Fibroblast of the conjunctiva (primary cell): ENCODE measurements at regions not wholly inside any gene's neighbourhood (a gene's known extent, or its start where the extent isn't known, plus 50 kb on each side); places are given as distances from the start of the nearest gene placed in this dataset.

Experiments used
- DNase-seq: peaks from one replicate; pipeline ENCODE4 v3.0.0-alpha.2; 2010; ENCODE audit warnings: low read depth

DNA sequence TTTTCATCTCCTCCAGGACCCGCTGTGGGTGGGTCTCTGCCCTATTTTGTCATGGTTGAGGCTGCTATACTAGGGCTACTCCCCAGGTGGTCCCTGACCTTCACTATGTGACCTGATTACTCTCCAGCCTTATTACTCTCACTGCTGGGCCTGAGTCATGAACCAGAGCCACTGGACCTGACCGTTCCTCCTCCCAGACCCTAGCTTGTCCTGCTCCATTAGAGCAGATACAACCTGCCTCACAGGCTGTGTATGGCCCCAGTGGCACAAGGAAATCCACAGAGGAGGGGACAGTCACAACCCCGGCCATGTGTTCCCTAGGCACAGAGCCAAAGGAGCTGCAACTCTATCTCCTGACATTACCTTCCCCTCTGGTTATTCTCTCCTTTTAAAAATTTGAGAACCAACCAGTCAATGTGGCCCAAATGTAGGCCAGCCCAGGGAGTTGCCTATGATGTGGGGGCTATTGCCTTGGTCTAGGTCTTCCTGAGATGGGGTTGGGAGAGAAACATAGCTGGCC is 96.0 kb upstream of the FSTL4 start:
- no peak for DNase-seq

DNA sequence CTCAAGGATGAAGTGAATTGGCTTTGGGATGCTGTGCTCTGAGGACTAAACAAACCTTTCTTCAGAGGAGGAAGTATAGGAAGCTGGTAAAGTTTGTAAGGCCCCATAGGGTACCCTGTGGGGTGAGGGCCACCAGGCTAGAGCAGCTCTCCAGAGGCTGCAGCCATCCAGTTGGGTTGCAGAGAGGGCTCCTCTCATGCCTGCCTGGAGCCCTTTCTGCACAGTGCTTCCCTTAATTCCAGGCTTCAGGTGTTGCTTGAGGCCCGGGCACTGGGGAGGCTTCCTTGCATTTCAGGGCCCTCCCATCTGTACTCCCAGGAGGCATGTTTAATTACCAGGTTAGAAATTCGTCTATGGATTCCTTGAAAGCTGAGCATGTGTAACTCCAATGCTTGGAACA is 95.3 kb upstream of the FSTL4 start:
- DNase-seq, result no peak

DNA sequence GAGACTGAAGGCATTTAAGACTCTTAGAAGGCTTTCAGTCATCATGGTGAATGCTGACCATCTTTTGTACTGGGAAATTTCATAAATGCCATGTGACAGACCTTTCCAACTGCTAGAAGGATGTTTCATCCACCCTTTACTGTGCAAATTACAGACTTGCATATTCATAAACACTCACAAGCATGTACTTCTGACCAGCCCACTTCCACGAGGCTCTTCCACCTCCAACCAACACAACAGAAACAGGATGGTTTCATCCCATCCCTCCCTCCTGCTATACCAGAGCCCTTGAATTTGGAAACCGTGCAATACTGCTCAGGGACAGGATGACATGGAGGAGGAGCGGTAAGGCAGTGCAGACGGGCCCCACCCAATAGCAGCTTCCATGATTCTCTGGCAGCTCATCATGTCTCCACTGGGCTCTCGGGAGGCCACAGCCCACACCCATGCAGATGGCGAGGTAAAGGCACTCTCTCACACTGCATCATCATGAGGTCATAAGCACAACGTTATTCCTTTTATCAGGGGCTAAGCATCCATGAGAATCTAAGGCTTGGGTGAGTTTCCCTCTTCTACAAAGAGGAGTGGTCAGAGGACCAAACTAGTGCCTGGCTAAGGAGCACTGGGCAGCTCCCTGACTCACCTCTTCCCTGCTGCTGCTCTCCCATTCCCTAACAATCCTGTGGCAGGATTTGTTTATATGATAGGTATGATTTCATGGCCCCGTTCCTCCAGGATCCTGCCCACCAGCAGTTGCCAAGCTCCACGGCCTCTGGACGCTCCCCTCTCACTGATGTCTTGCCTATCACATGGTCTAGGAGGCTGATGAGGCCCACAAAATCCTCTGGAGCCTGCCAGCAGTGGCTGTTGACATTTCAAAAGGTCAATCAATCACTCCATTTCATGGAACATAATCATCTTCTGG is 94.4 kb upstream of the FSTL4 start:
- no peak for DNase-seq

DNA sequence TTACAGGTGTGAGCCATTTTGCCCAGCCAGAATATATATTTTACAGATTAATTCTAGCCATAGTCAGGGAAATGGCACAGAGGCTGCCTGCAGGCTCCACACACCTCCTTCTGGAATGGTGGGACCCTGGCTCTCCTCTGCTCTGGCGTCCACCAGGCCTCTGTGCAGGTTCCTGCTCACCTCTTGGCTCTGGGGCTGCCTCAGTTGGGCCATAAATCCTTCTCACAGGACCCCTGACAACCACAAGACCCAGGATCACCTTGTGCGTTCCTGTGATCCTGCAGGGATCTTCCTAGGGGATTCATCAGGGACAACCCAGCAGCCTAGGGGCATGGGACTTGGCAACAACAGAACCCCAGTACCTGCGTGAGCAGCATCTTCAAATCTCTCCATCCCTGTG is 93.0 kb upstream of the FSTL4 start:
- DNase-seq, result no peak

DNA sequence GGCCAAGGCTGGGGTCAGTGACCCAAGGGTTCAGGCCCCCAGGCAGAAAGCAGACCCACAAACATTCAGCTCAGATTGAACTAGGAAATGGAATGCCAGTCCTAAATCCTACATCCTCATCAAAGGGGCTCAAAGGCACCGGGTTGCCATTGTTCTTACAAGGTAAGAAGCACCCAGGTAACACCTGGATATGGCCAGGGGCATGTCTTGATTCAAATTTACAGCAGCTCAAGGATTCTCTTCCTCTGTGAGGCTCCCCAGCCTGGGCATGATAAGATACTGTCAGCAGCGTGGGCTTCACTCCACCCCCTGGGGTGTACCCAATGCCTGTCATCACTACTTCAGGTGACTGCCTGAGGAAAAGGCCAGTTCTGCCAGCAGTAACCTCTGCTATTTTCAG is 92.1 kb upstream of the FSTL4 start:
- no peak for DNase-seq

DNA sequence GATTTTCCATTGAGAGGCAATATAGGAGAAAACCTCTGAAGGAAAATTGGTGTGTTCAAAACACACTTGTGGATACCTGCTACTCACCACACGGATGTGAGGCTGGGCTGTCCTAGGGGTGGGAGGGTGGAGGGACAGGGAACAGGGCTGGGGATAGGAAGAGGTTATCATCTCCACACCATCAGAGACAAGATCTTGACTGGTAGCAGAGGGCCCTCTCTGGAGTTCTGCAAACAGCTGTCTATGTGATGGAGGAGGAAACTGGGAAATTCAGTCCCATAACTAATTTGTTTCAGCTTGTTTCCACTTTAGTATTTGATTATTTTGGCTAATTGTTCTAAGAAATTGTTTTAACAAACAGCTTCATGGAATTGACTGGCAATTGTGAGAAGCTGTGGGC is 91.6 kb upstream of the FSTL4 start:
- no peak for DNase-seq

DNA sequence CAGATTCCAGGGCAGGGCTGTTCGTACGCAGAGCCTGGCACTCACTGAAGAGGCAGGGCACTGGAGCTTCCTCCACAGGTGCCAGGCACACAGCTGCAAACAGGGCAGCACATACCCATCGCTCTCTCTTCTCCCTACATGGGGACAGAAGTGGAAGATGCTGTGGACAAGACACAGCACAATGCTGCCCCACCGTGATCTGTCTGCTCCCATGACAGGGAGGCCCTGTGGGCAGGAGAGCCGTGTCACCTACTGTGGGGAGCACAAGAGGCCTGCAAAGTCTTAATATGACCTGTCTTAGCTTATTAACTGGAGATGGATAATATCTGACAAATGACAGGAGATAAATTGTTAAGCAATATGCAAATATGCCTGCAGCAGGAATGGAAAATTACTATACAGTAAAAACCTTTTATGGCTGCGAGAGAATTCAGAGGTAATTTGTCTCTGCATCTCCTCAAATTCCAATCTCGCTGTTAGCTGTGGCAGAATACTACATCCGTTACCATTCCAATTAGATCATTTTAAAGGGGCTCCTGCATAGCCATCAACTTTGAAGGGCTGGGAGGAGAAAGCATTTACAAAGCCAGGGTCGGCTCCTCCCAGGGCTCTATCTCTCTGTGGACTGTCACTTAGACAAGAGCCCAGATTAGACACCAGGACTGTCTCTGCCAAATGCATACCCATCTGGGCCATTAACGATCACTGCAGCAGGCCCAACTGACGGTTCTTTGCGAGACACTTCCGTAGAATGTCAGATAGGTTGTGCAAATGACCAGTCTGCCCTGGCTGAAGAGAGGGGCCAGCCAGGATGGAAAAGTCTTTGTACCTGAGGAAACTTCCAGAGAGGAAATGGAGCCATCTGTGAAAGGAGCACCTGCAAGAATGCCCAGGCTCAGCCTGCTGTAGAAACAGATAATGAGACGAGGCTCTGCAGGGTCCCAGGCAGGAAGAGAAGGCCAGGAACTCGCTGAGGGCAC is 90.7 kb upstream of the FSTL4 start:
- DNase-seq, result no peak

DNA sequence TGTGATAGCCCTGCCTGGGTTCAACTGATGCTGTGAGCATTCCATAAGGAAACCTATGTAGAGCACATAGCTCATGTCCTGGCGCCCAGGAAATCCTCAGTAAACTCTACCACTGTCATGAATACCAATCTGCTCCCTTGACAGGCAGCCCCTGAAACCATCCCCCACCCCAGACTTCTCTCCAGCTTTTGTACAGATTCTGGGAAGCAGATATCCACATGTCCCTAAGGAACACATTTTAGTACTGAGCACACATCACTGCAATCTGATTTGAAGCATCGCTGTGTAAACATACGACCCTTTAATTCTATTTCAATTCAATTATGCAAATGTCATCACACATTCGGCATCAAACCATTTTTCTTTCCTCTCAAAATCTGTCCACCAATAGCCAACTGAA is 89.5 kb upstream of the FSTL4 start:
- DNase-seq, result no peak

DNA sequence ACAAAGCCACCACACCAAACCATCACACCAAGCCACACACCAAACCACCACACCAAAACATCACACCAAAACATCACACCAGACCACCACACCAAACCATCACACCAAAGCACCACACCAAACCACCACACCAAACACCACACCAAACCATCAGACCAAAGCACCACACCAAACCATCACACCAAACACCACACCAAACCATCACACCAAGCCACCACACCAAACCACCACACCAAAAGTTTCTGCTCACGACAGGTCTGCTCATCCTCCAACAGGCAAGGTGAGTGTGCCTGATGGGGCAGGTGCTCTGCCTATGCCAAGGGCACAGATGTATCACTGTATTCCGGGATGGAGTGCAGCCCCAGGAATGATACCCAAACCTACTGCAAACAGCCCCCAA is 87.9 kb upstream of the FSTL4 start:
- no peak for DNase-seq

DNA sequence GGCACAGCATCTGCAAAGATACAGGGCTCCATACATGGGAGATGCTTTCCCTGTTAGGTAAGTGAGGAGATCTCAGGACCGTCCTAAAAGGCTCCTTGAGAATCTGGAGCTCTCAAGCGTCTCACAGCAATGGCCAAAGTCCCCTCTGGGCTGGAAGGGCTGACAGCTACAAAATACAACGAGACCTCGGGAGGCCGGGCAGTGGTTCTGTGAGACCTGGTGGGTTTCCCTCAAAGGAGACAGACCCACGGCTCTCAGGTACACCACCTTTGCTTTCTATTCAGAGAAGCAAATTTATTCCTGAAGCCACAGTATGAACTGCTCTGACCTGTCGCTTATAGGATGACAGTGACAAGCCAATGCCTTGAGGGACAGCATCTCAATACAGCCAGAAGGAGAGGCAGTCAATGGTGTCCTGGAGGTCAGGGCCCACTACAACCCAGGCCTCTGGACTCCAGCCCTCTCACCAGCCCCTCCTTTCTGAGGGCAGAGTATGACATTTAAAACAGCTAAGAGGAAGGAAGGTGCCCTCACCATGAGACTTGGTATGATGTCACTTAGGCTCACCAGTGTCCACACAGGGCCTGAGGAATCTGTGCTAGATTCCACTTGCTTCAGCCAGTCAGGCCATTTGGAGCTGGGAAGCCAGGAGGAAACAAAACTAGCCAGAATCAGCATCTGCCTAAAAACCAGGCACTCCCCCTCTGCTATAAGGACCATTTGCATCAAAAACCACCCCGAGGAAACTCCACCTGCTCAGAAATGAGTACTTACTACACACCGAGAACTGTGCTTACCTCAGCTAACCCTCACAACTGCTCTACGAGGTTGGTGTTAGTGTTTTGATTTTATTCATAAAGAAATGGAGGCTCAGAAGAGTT is 86.5 kb upstream of the FSTL4 start:
- DNase-seq, result no peak

DNA sequence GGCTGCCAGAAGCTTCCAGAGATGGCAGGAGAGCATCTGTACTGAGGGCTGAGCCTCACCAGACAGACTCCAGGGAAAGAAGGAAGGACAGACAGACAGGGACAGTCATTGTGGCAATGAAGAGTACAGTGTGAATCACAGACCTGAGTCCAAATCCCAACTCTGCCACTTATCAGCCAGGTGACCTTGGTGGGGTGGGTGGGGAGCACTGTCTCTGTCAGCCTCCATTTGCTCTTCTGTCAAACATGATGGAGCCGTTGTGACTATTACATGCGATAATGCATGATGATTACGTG is 85.9 kb upstream of the FSTL4 start:
- no peak for DNase-seq

DNA sequence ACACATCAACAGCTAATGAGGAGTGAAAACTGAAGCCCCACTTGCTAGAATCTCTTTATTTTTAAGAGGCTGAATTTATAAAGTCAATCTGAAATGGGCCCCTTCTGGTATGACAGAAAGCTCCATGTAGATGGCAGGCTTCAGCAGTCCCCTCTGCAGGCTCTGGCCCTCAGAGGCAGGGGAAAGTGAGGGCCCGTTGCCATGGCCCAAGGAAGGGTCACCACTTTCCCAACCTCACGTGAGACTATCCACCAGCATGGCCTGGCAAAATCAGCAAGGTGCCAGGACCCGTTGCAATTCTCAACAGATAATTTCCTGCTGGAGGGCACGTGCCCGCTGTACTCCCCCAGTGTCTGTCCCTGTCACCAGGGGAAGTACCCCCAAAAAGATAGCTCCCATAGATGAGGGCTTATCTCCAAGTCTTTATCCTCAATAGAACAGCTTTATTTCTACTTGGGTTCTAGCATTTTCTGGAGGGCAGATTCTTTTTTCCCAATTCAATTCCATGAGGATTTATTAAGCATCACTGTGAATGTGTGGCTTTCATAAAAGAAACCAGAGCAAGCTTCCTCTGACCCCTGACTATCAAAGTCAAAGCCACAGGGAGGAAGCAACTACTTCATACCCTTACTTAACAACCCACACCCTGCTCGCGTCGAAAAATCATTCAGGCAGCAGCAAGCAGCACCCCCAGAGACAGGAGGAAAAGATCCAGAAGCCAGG is 85.4 kb upstream of the FSTL4 start:
- DNase-seq, result no peak

DNA sequence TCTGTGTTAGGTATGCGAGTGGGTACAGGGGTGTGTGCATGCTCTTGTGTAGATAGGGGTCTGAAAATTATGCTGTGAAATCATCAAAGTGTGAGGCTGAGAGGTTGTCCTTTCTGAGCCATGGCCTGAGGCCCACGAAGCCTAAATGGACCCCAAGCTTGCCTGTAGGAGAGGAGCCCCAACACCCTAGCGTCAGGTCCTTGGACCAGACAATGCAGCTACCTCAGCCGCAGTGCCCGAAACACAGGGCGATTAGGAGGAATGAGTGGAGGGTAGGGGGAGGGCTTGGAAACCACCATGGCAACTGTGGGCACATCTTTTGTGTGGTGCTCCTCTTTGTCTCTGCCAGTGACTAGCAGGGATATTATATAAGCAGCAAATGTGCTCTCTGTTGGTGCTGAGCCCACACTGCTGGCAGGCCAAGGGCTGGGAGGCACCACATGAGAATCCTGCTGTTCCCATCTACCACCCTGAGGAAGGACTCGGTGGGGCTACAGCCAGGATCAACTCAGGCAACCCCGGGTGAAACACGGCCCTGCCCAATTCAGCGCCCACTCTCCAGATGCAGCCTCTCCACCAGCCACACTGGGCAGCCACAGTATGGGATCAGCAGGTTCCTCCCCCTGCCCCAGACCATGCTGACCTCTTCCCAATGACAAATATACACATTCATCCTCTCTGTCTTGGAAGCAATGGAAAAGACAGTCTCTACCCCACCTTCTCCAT is 84.6 kb upstream of the FSTL4 start:
- DNase-seq, result no peak

DNA sequence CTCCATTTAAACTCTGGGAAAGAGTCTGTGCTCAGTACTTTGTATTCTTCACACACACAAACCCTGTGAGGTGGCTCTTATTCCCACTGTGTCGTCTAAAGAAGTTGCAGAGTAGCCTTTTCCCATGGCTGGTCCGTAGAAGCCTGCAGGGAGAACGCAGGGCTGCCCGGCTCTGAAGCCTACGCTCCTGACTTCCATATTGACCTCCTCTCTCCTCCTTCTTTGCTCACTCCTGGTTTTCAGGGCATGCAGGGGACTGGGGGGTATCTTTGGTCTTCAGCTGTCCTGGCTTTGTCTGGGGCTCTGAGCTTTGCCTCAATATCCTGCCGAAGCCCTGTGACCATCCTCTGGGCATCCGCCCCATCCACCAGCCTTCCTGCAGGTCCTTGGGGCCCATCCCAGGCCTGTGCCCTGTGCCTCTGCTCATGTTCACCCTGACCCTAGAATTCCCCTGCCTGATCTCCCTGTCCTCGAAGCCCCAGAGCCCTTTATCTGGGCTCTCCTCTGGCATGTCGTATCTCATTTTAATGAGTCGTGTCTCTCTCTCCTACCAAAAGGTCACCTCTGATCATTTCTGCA is 83.8 kb upstream of the FSTL4 start:
- no peak for DNase-seq

DNA sequence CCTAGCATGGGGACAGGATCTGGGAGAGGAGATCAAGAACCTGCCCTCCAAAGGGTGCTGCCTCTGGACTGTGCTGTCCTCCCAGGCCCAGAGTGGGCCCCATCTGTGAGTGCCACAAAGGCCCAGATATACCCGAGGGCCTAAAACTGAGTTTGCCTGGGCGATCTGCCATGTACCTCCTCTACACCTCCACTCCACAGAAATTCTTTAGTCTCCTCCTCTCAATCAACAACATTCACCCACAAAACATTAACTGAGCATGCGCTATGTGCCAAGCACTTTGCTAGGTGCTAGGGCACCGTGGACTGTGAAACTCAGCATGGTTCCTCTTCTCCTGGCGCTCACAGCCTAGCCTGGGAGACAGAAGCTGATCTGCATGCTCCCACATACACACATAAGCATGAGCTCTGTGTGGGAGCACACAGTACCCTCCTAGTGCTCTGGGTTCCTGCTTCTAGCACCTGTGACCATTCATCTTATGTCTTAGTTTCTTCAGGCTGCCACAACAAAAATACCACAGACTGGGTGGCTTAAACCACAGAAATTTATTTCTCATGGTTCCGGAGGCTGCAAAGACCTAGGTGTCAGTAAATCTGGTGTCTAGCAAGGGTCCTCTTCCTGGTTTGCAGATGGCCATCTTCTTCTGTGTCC is 82.0 kb upstream of the FSTL4 start:
- DNase-seq, result no peak

DNA sequence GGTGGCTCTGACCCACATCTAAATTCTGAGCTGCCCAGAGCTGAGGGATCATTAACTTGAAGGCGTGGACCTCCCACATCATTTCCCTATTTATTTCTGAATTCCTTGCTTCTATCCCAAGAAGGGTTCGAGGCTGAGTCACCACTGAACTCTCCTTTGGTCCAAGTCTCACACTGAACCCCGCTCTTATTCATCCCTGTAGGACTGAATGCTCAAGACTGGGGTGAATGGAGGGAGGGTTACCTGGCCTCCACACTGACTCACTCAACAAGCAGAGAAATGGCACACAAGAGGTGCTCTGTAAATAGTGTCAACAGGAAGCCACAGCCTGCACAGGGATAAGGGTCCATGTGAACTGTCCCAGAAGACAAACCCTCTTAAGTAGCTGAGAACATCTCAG is 79.1 kb upstream of the FSTL4 start:
- DNase-seq, result no peak

DNA sequence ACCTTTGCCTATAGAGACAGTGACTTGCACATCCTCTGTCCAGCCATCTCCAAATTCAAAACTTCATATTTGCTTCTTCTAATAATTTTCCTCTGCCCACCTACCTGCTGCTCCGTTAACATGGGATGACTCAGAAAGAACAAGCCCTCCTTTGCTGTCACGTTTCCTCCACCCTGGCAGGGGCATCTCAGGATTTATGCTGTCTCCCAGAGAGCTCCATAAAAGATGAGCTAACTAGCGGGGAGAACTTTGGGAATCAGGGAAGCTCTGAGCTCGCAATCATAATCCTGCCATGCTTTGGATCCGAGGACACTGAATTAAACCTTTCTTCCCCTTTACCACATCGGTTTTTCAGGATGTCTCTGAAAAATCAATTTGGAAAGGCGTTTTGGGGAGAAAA is 78.4 kb upstream of the FSTL4 start:
- DNase-seq, result no peak

DNA sequence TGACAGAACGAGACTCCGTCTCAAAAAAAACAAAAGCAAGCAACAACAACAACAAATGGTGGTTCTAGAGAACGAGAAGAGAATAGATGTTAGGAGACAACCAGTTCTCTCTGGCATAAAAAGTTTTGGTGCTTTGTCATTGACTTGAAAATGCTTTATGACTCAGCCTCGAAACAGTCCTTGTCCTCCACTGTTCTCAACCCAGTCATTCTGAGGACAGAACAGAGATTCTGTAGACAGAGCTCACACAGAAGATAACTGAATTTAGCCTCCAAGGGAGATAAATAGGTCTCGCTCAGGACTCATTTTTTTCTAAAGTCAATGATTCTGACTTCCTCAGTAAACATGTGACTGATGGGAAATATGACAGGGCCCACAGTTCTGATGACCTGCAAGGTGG is 76.0 kb upstream of the FSTL4 start:
- DNase-seq, result no peak

DNA sequence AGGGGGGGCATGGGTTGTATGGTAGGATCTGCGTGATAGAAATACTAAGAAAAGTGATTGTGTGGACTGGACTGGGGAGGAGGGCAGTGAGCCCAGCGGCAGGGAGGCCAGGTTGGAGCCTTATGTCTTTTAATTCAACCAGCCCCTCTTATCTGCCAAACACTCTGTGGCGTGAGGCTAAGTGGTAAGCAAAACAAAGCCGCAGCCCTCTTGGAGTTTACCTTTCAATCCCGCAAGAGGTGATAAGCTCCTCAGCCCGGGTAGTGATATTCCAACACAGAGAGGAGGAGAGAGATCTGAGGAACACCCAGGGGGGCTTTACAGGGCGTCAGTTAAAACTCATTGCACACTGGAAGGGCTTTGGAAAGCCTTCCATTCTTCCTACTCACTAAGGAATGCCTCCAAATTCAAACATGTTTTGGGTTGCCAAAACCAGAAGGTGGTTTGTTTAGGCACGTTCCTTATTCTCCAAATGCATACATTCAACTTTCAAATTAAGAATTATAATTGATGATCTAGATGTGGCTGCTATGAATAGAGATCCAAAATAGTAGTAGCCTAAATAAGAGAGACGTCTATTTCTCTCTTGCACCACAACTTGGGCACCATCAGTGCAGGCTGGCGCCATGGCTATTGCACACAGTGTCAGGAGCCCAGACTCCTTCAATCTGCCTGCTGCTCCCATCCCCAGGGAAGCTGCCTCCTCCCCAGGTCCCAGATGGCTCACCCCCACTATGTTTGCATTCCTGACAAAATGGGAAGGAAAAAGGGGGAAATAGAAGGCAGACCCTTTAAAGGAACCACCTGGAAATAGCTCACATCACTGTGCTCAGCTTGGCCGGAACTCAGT is 75.1 kb upstream of the FSTL4 start:
- DNase-seq, result no peak
